ENCODE measurements at regions not wholly inside any gene's neighbourhood (a gene's known extent, or its start where the extent isn't known, plus 50 kb on each side); places are given as distances from the start of the nearest gene placed in this dataset.

DNA sequence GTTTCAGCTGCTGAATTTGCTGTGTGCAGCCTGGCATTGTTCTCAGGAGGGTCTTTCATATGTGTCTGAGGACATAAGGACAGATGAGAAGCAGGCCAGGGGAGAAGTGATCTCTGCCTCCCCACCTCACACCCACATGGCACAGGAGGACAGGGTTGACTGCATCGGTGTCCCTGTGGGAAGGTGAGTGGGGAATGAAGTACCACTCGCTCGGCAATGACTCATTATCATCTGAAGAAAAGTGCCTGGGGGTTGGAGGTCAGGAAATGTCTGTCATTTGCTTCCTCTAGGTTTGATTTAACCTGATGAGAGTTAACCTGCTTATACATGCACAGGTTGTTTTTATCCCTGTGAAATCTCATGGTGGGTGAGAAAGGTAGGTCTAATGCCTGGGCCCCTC, 195.0 kb downstream of the GADD45G start:
- TF ChIP-seq, protein P1, sequence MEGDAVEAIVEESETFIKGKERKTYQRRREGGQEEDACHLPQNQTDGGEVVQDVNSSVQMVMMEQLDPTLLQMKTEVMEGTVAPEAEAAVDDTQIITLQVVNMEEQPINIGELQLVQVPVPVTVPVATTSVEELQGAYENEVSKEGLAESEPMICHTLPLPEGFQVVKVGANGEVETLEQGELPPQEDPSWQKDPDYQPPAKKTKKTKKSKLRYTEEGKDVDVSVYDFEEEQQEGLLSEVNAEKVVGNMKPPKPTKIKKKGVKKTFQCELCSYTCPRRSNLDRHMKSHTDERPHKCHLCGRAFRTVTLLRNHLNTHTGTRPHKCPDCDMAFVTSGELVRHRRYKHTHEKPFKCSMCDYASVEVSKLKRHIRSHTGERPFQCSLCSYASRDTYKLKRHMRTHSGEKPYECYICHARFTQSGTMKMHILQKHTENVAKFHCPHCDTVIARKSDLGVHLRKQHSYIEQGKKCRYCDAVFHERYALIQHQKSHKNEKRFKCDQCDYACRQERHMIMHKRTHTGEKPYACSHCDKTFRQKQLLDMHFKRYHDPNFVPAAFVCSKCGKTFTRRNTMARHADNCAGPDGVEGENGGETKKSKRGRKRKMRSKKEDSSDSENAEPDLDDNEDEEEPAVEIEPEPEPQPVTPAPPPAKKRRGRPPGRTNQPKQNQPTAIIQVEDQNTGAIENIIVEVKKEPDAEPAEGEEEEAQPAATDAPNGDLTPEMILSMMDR (optimal IDR thresholded peaks at IDR 0.05 in 1 of 3, IDR thresholded peaks at IDR 0.05 in 1 of 3, conservative IDR thresholded peaks at IDR 0.05 in 1 of 3; ENCODE audit: extremely low read depth in 1 of 3, insufficient read depth in 2 of 3, low read length in 3 of 3), result no peak
- TF ChIP-seq EZH2 (IDR thresholded peaks at IDR 0.05; ENCODE audit: low read length), result no peak

Measured in keratinocyte (primary cell).